ENCODE measurements at regions not wholly inside any gene's neighbourhood (a gene's known extent, or its start where the extent isn't known, plus 50 kb on each side); places are given as distances from the start of the nearest gene placed in this dataset.

DNA sequence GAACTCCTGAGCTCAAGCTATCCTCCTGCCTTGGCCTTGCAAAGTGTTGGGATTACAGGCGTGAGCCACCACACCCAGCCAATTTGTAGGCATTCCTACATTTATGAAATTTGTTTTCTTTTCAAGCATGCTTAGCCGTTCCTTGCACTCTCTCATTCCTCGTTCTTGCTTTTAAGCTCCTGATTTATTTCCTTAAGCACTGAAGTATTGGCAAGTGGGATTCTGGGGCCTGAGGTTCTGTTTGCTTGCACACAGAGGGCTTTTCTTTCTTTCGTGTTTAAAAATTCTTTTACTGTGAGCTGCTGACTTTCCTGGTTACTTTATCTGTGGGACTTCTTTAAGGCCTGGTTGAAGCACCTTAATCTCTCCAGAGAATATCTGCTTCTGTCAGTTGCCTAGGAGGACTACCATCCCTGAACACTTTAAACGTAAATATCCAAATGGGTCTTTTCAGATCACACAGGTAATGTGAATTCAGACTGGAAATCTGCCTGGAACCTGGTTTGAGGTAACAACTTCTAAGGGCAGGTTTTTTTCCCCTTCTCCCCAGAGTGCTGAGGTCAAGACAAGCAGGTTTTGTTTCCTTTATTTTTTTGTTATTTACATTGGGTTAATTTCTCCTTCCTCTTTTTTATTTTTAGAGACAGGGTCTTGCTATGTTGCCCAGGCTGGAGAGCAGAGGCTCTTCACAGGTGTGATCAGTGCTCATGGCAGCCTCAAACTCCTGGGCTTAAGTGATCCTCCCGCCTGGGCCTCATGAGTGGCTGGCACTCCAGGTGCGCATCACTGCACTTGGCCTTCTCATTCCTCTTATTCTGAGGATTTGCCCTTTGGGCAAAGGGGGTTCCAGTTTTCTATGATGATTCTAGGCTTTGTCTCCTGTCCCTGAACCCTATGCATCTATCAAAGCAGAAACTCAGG lies 102.9 kb downstream of the PFKFB3 start:
- TF ChIP-seq EZH2 (IDR thresholded peaks at IDR 0.05; ENCODE audit: insufficient read depth, poor library complexity, severe bottlenecking) (no peak), EZH2phosphoT487 (IDR thresholded peaks at IDR 0.05; ENCODE audit: insufficient read depth, low read depth) (no peak)
